Daoy (cell line): ENCODE measurements at regions not wholly inside any gene's neighbourhood (a gene's known extent, or its start where the extent isn't known, plus 50 kb on each side); places are given as distances from the start of the nearest gene placed in this dataset.
"Not testable (repeated sequence)": the region's sequence is repeated elsewhere in the genome, so short reads cannot be mapped to it uniquely, and the experiment has no call there.

Experiments
- DNase-seq: peaks from one replicate; pipeline ENCODE4 v3.0.0-alpha.2; 2015; ENCODE audit warnings: low read depth

DNA sequence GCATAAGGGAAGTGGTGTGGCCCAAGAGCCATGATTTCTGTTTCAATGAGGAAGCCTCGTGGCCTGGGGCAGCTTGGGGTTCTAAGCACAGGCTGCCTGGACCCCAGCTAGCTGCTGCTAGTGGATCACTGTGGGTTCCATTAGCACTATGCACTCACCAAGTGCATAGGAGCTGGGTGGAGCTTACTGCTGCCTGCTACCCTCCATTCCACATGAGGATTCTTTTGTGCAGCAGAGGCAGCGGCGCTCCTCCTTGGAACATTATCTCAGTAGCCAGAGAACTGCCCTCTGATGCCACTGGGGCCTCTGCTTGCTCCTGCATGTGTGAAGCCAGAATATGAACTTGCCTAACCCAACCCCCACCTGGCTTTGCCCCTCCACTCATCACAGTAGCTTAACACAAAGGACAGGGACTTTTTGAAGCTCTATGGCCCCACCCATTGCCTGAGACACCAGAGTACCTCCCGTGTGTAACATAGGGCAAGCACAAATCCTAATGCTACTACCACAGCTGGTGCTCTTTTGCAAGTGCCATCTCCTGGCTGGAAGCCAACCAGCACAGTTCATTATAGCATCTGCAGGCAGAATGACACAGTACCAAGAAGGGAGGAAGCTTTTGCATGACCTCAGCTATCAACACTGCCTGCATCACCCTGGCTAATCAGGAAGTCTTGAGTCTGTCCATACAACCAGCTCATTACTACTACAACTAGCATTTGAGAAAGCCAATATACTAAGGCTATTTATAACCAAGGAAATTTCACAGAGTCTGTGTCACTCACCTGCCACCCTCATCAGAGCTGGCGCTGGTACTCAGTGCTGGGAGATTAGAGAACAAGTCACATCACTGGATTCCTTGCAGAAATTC, 297.0 kb upstream of the GULP1 start:
- DNase-seq: no peak

GRCh38 chr2:187995556-187995955, 296.1 kb upstream of the GULP1 start:
- DNase-seq: no peak

DNA sequence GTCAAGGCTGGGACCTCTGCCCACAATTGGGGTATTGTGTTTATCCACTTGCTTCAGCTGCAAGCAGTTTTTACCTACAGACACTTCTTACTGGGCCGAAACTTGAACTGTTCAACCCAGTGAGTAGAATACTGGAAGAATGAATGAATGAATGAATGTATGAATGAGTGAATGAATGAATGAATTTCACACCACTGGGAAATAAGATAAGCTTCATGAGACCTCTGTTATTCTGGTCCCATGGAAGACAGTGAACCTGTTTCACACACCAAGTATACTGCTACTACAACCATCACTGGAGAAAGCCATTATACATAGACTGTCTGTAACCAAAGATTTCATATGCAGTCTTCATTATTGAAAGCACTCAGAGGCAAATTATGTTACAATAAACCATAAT, 295.0 kb upstream of the GULP1 start:
- DNase-seq: no peak

GRCh38 chr2:188000189-188000588, 291.5 kb upstream of the GULP1 start:
- DNase-seq: no peak

DNA sequence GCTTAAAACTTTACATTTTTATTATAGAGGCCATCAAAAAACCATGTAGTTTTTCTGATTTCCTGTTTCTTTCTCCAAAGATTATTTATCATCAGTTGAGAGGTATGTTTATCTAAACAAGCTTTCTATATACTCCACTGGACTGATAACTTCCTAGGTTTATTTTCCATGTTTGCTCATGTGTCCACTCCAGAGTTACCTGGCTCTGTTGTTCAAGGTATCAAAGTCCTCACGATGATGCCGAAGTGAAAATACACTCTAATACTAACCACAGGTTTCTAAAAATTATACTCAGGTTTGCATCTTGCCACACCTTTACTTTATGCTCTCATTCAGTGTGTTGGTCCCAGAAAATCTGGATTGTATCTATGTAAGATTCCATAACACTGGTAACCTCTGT, 287.9 kb upstream of the GULP1 start:
- no peak for DNase-seq

DNA sequence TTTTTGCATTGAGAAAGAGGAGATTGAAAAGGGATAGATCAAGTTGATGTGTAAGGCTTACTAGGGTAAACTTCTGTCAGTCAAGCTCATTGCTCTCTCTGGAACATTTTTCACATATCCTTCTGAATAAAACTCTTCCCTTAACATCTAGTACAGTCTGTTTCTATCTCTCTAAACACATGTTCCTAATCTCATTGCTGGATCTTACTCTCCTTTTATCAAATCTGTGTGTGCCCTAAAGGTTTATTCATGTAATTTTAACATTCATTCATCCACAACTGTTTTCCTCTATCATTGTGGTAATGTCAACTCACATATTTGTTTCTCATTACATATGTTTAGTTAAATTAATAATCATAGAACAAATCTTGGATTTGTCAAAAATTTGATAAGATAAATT, 277.9 kb upstream of the GULP1 start:
- DNase-seq: no peak

GRCh38 chr2:188016917-188017316, 274.8 kb upstream of the GULP1 start:
- no peak for DNase-seq

- no peak for DNase-seq
These were observed 269.3 kb upstream of the GULP1 start for GRCh38 chr2:188022389-188022788.

DNA sequence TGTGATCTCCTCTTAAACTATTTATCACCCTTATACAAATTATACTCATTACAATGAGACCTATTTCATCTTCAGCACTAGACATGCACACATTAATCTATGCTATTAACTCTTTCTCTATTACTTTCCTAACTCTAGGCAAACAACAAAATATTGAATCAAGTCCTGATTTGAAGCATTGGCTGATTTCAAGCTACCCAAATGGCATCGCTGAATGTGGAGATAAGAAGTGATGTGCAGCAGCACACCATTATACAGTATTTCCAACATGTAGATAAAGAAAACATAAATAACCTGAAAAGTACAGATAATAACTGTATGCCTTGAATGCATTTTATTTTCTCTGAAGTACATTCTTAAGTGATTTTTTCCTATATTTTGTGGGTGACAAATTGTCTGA, 268.6 kb upstream of the GULP1 start:
- DNase-seq: no peak

DNA sequence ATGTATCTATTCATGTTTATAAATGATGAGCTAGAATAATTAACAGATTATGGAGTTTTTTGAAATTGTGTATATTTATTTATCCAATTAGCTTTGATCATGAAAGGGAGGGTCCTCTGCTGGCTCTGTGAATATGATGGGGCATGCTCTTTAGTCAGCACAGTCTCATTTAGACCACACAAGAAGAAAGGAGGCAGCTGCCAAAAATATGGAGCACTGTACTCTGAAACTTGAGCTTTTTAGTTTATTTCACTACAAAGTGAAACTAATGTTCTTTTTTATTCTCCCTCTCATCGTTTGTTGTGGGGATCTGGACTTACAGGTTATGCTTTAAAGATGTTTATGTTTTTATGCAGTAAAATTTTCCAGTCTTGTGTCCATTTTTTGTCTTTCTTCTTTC, 266.9 kb upstream of the GULP1 start:
- DNase-seq: no peak

GRCh38 chr2:188028739-188029138, 262.9 kb upstream of the GULP1 start:
- DNase-seq: no peak

DNA sequence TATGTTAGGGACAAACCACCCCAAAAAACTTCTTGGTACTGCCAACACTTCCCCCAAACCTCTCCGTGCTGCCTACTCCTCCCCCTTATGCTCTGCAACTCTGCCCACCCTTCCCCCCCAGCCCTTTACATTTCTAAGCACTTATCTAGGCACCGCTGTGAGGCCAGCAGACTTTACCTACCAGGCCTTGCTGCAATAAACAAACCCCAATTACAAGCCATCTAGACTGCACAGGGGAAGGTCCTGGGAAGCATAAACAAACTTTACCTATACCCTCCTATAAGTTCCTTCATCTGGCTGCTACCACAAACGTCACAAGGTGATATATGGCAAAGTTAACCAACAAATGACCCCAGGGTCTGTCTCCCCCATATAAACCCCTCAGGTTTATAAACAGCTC, 259.4 kb upstream of the GULP1 start:
- DNase-seq: no peak

DNA sequence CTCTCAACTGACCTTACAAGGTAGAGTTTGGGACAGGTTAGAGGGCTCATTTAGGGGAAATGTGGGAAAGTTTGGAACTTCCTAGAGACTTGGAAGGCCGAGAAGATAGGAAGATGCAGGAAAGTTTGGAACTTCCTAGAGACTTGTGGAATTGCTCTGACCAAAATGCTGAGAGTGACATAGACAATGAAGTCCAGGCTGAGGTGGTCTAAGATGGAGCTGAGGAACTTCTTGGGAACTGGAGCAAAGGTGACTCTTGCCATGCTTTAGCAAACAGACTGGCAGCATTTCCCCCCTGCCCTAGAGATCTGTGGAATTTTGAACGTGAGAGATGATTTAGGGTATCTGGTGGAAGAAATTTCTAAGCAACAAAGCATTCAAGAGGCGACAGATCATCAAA, 258.9 kb upstream of the GULP1 start:
- no peak for DNase-seq

GRCh38 chr2:188033240-188033639, 258.4 kb upstream of the GULP1 start:
- DNase-seq: not testable (repeated sequence)

DNA sequence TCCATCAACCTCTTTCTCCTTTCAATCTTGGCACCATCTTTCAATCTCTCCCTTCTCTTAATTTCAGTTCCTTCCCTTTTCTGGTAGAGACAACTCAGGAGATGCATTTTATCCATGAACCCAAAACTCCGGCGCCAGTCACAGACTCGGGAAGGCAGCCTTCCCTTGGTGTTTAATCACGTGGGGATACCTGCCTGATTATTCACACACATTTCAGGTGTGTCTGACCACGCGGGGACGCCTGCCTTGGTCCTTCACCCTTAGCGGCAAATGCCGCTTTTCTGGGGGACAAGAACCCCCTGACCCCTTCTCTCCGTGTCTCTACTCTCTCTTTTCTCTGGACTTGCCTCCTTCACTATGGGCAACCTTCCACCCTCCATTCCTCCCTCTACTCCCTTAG, 257.6 kb upstream of the GULP1 start:
- not testable (repeated sequence) for DNase-seq

DNA sequence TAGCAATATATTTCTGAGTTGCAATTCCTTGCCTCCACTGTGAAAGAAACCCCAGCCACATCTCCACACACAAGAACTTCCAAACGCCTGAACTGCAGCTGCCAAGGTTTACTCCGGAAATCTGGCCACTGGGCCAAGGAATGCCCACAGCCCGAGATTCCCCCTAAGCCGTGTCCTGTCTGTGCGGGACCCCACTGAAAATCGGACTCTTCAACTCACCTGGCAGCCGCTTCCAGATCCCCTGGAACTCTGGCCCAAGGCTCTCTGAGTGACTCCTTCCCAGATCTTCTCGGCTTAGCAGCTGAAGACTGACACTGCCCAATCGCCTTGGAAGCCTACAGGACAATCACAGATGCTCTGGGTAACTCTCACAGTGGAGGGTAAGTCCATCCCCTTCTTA, 256.3 kb upstream of the GULP1 start:
- not testable (repeated sequence) for DNase-seq

DNA sequence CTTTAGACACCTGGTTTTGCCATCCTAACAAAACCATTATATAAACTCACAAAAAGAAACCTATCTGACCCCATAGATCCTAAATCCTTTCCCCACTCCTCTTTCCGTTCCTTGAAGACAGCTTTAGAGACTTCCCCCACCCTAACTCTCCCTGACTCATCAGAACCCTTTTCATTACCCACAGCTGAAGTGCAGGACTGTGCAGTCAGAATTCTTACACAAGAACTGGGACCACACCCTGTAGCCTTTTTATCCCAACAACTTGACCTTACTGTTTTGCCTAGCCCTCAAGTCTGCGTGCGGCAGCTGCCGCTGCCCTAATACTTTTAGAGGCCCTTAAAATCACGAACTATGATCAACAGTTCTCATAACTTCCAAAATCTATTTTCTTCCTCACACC, 254.9 kb upstream of the GULP1 start:
- peak; percentile 14 for DNase-seq

GRCh38 chr2:188039307-188039706, 252.4 kb upstream of the GULP1 start:
- DNase-seq: no peak

DNA sequence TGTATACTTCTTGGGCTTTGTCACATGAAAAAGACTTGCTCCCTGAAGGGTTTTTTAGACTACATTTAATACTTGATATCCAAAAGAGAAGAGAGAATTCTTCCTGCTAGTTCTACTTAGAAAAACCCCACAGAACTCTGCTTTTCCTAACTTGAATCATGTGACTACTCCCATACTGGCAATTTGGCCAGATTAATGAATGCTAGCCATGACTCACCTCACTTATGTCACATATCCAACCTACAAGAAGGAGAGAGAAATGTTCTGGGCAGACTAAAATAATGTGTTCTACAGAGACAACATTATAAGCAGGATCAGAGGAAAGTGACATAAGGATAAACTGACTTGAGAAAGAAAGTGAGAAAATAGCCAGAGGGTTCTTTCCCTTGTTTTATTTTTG, 249.3 kb upstream of the GULP1 start:
- DNase-seq: peak; percentile 38

DNA sequence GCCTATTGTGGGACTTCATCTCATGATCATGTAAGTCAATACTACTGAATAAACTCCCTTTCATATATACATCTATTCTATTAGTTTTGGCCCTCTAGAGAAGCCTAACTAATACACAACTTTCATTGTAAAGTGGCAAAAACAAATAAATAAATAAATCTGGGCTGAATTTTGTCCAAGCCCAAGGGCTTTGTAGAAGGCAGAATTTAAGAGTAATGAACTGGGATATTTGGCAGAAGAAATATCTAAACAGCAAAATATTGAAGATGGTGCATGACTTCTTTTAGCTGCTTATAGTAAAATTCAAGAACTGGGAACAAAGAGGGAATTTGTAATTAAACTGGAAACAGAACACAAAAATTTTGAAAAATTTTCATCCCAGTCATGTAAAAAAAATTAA, 246.7 kb upstream of the GULP1 start:
- DNase-seq: no peak

GRCh38 chr2:188046437-188046836, 245.2 kb upstream of the GULP1 start:
- no peak for DNase-seq

GRCh38 chr2:188047735-188048134, 243.9 kb upstream of the GULP1 start:
- no peak for DNase-seq

GRCh38 chr2:188050726-188051125, 240.9 kb upstream of the GULP1 start:
- peak; percentile 11 for DNase-seq

- DNase-seq: no peak
These were observed 240.0 kb upstream of the GULP1 start for GRCh38 chr2:188051706-188052105.
